ENCODE measurements at regions not wholly inside any gene's neighbourhood (a gene's known extent, or its start where the extent isn't known, plus 50 kb on each side); places are given as distances from the start of the nearest gene placed in this dataset.

DNA sequence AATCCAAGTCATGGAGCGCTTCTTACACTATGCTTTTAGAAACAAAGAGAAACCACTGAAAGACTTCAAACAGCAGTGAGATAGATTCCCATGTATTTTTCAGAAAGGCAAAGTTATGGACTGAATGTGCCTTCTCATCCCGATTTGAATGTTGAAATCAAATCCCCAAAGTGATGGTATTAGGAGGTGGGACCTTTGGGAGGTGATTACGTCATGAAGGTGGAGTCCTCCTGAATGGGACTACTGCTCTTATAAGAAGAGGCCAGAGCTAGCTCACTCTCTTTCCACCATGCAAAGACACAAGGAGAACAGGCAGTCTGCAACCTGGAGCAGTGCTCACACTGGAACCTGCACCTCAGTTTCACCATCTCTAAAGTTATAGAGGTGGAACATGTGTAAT lies 1279.8 kb downstream of the GATA3 start:
- no peak overlapping the region for H4K8ac ChIP-seq (ENCODE audit: low read depth in 2 of 2, low read length in 2 of 2)
- no peak overlapping the region for H2AK9ac ChIP-seq (replicated peaks; ENCODE audit: low read depth, low read length, poor library complexity)
- no peak overlapping the region for H3K9ac ChIP-seq (ENCODE audit: low read depth, low read length)
- no peak for ATAC-seq (ENCODE audit: low read depth)
- no peak overlapping the region for H2AK5ac ChIP-seq (ENCODE audit: low read depth, low read length)
- no peak overlapping the region for H3K27ac ChIP-seq (ENCODE audit: insufficient read depth, low read length)
- H4K20me1 ChIP-seq (ENCODE audit: insufficient read depth, low read length), result no peaks in the 10 kb centered on the region
- H2BK15ac ChIP-seq (ENCODE audit: low read depth, low read length), result no peak overlapping the region
- H3K9me3 ChIP-seq (ENCODE audit: control insufficient read depth, insufficient read depth, low read length), result no peaks in the 10 kb centered on the region
- no peak overlapping the region for H3K4me3 ChIP-seq (ENCODE audit: insufficient read depth, low read depth, low read length)
- intact Hi-C loops (cut with micrococcal nuclease) (no loop called here), in situ Hi-C loops (cut with MboI; ENCODE audit: low sequenced_read_pairs) (loop anchor here (10.0 to 25.0 kb wide), 3 partner anchors 1353 to 1941 kb away; no protein-coding TSS in a partner anchor), dilution Hi-C loops (cut with HindIII; ENCODE audit: low sequenced_read_pairs, unreplicated experiment) (no loop called here)
- TF ChIP-seq FOS (IDR thresholded peaks at IDR 0.05; ENCODE audit: low read depth, low read length) (no peak), NFE2L2 (IDR thresholded peaks at IDR 0.05; ENCODE audit: low read depth, low read length) (no peak), CHD1 (IDR thresholded peaks at IDR 0.05; ENCODE audit: low read depth, low read length) (no peak), MAFK (IDR thresholded peaks at IDR 0.05; ENCODE audit: low read depth, low read length) (no peak), RAD21 (IDR thresholded peaks at IDR 0.05; ENCODE audit: low read length) (no peak), POLR2A (IDR thresholded peaks at IDR 0.05; ENCODE audit: low read depth, low read length) (no peak), RFX5 (IDR thresholded peaks at IDR 0.05; ENCODE audit: low read depth, low read length) (no peak), MXI1 (IDR thresholded peaks at IDR 0.05; ENCODE audit: borderline replicate concordance, low read depth, low read length) (no peak), CTCF (conservative IDR thresholded peaks at IDR 0.05; ENCODE audit: low read depth, low read length) (no peak), SMC3 (IDR thresholded peaks at IDR 0.05; ENCODE audit: low read depth, low read length) (no peak), MAZ (IDR thresholded peaks at IDR 0.05; ENCODE audit: borderline replicate concordance, low read depth, low read length) (no peak), BHLHE40 (IDR thresholded peaks at IDR 0.05; ENCODE audit: low read depth, low read length) (no peak), RCOR1 (IDR thresholded peaks at IDR 0.05; ENCODE audit: insufficient replicate concordance, low read length) (no peak), CEBPB (IDR thresholded peaks at IDR 0.05; ENCODE audit: low read depth, low read length) (no peak)
- TF ChIP-seq, protein P1, sequence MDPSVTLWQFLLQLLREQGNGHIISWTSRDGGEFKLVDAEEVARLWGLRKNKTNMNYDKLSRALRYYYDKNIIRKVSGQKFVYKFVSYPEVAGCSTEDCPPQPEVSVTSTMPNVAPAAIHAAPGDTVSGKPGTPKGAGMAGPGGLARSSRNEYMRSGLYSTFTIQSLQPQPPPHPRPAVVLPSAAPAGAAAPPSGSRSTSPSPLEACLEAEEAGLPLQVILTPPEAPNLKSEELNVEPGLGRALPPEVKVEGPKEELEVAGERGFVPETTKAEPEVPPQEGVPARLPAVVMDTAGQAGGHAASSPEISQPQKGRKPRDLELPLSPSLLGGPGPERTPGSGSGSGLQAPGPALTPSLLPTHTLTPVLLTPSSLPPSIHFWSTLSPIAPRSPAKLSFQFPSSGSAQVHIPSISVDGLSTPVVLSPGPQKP (IDR thresholded peaks at IDR 0.05; ENCODE audit: borderline replicate concordance, low read depth, low read length), result no peak
- TF ChIP-seq, protein P2, sequence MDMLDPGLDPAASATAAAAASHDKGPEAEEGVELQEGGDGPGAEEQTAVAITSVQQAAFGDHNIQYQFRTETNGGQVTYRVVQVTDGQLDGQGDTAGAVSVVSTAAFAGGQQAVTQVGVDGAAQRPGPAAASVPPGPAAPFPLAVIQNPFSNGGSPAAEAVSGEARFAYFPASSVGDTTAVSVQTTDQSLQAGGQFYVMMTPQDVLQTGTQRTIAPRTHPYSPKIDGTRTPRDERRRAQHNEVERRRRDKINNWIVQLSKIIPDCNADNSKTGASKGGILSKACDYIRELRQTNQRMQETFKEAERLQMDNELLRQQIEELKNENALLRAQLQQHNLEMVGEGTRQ (IDR thresholded peaks at IDR 0.05; ENCODE audit: low read depth, low read length), result no peak
- H3K9me1 ChIP-seq (ENCODE audit: insufficient read depth, low read length), result no peaks in the 10 kb centered on the region
- no peak overlapping the region for H3K4ac ChIP-seq (ENCODE audit: low read depth, low read length)
- H3K56ac ChIP-seq (ENCODE audit: extremely low read depth, insufficient read depth, low read length), result no peak overlapping the region
- no peaks in the 10 kb centered on the region for H3K79me1 ChIP-seq (ENCODE audit: low read depth in 1 of 2, low read length in 2 of 2)
- no peak overlapping the region for H3K23ac ChIP-seq (ENCODE audit: low read depth, low read length)
- H3K18ac ChIP-seq (ENCODE audit: low read depth, low read length), result no peak overlapping the region
- no peak overlapping the region for H4K91ac ChIP-seq (ENCODE audit: insufficient read depth, low read depth, low read length)
- no peak overlapping the region for H2BK5ac ChIP-seq (ENCODE audit: low read depth, low read length, poor library complexity, severe bottlenecking)
- H3K27me3 ChIP-seq (ENCODE audit: control insufficient read depth, insufficient read depth, low read length), result no peaks in the 10 kb centered on the region
- no peaks in the 10 kb centered on the region for H3K36me3 ChIP-seq (ENCODE audit: control insufficient read depth, insufficient read depth, low read length)
- no peaks in the 10 kb centered on the region for H3K4me1 ChIP-seq (ENCODE audit: control insufficient read depth, insufficient read depth, low read length)
- no TSS peak for BruUV-seq (replicated peaks)
- POLR2A ChIA-PET (ENCODE audit: unreplicated experiment), result no interaction called here
- CTCF ChIA-PET, result interaction anchor here (1.4 kb wide), 1 partner anchor 8 kb away, joined by 3 read pairs; no protein-coding TSS in a partner anchor
- no peak overlapping the region for H4K5ac ChIP-seq (ENCODE audit: low read depth, low read length)
- no peak overlapping the region for H2BK120ac ChIP-seq (ENCODE audit: low read depth, low read length)
- H3K4me2 ChIP-seq (ENCODE audit: low read depth, low read length), result no peak overlapping the region
- H2AFZ ChIP-seq (replicated peaks; ENCODE audit: low read length, poor library complexity), result no peak overlapping the region
- no CpG with 5 or more reads among the region's 3 CpGs for WGBS, 2 experiments (ENCODE audit: extremely low coverage in 2 of 2, insufficient read length in 1 of 2)
- H3K14ac ChIP-seq (replicated peaks; ENCODE audit: low read depth, low read length), result no peak overlapping the region
- H2BK20ac ChIP-seq (ENCODE audit: low read depth, low read length), result no peak overlapping the region
- no peak for DNase-seq

All from IMR-90 (cell line).